GM18519 (cell line): ENCODE measurements at regions not wholly inside any gene's neighbourhood (a gene's known extent, or its start where the extent isn't known, plus 50 kb on each side); places are given as distances from the start of the nearest gene placed in this dataset.

Source experiments
- ATAC-seq: cut with Tn5 transposase; IDR thresholded peaks from one replicate; pipeline ENCODE4 v1.9.1; 2021; ENCODE audit warnings: mild to moderate bottlenecking, moderate library complexity; ENCODE audit not compliant: unreplicated experiment, low FRiP score

GRCh38 chr5:38207343-38207742, 51.0 kb upstream of the EGFLAM start:
- ATAC-seq: no peak

- no peak for ATAC-seq
Measured at GRCh38 chr5:38202741-38203140, 55.6 kb upstream of the EGFLAM start.

DNA sequence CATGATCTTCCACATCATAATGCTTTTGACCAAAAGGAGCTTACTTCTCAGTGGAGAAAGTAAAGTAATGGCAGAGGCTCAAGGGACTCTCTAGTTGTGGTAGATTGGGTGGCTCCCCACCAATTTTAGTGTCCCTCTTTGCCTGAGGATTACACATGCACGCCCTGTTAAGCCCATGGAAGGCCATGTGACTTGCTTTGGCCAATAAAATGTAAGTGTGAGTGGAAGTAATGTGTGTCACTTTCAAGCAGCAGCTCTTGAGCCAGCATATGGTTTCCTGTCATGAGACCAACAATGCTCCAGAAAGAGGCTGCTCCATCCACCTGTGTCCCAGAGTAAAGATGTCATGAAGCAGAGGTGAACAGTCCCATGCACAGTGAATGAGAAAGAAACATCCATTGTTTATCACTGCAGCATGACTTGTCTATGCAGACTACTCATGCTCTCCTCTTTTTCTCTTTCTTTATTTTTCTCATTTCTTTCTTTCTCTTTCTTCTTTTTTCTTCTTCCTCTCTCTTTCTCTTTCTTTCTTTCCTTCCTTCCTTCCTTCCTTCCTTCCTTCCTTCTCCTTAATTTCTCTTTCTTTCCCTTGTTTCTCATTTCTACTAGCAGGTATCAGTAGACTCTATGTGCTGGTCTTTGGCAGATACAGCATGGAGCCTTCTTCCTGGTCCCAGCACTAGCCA, 57.3 kb upstream of the EGFLAM start:
- ATAC-seq: no peak

DNA sequence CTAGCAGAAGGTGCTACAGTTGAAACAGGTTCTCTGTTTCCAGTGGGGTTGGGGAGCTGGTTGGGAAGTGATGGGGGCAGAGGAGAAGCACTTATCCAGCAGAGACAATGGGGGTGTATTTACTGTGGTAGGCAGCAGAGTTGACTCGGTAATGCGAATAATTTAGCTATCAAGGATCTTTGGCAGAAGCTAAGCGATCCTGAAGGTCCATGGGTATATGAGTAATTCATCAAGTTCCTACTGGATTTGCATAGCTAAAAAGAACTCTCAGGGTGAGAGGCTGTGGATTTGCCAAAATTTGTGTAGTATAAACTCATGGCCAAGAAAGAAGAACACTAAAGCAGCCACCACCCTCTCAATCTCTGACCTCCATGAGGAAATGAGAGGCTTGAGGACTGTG, 61.2 kb upstream of the EGFLAM start:
- no peak for ATAC-seq

GRCh38 chr5:38193015-38193581, 65.3 kb upstream of the EGFLAM start:
- ATAC-seq: no peak

GRCh38 chr5:38191693-38192092, 66.7 kb upstream of the EGFLAM start:
- ATAC-seq: no peak

GRCh38 chr5:38190111-38190510, 68.2 kb upstream of the EGFLAM start:
- ATAC-seq: no peak

GRCh38 chr5:38189081-38189504, 69.3 kb upstream of the EGFLAM start:
- no peak for ATAC-seq

GRCh38 chr5:38188591-38188990, 69.8 kb upstream of the EGFLAM start:
- ATAC-seq: no peak

GRCh38 chr5:38187532-38187931, 70.8 kb upstream of the EGFLAM start:
- no peak for ATAC-seq

GRCh38 chr5:38184627-38185026, 73.7 kb upstream of the EGFLAM start:
- ATAC-seq: no peak

DNA sequence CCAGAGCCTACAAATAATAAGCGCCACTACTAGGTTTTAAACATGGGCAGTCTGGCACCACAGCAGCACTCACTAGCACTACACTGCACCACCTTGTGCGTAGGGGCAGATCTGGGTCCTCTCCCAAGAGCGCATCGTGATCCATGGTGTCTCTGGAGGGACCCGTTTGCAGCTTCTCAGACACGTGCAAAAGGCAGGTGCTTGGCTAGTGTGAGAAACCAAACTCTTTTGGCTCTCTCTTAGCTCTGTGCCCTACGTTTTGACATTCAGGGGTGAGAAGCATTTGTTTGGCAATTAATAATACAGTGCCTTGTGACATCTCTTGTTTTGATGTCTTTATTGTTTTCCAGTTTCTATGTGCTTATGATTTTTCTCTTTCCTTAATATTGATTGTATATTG, 75.4 kb upstream of the EGFLAM start:
- no peak for ATAC-seq

- no peak for ATAC-seq
Measured at GRCh38 chr5:38168029-38168428, 90.3 kb upstream of the EGFLAM start.

- ATAC-seq: no peak
Measured at GRCh38 chr5:38167562-38167996, 90.8 kb upstream of the EGFLAM start.

GRCh38 chr5:38166832-38167231, 91.5 kb upstream of the EGFLAM start:
- no peak for ATAC-seq

DNA sequence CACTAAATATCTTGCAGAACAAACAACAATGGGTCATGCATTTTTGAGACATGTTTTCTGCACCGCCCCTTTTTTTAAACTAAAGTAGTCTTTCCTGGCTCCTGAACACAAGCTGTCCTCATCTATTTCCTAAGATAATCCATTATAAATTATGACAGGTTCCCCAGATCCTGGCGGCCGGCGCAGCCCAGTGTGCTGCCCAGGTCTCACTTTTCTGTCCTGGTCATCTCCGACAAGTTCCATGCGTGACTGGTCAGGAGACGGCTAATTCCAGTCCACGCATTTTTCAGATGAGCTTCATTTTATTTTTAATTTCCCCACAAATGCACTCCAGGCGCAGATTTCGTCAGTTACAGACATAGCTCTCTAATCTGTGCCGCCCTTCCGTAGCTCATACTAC, 92.9 kb upstream of the EGFLAM start:
- no peak for ATAC-seq

GRCh38 chr5:38164776-38165399, 93.5 kb upstream of the EGFLAM start:
- ATAC-seq: no peak

DNA sequence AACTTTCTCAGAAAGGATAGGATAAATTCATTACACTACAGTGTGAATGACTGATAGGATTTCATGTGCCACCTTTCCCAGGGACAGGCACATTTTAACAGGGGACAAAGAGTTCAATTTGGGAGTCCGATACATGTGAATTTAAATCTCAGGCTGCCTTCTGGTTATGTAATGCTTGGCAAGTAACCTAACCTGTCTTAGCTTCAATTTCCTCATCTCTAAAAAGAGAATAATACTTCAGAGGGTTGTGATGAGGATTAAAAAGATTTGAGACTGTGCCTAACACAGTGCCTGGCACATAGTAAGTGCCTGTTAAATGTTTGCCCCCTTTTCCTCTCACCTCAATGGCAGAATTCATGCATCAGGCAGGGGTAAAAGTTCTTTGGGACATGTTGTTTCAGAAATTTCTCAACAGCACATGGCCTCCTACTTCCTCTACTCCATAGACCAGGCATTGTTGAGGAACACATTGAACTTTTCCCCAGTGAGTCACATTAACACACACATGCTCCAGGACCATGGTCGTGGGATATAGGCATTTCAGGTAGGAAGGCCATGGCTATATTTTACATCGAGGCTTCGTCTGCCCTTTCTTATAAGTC, 94.6 kb upstream of the EGFLAM start:
- no peak for ATAC-seq

GRCh38 chr5:38162625-38163024, 95.7 kb upstream of the EGFLAM start:
- ATAC-seq: no peak

- ATAC-seq: no peak
Measured at GRCh38 chr5:38157024-38157423, 101.3 kb upstream of the EGFLAM start.

GRCh38 chr5:38154615-38155204, 103.6 kb upstream of the EGFLAM start:
- no peak for ATAC-seq
